GM20000 (cell line): ENCODE measurements at regions not wholly inside any gene's neighbourhood (a gene's known extent, or its start where the extent isn't known, plus 50 kb on each side); places are given as distances from the start of the nearest gene placed in this dataset.
"Not testable (repeated sequence)": the region's sequence is repeated elsewhere in the genome, so short reads cannot be mapped to it uniquely, and the experiment has no call there.

Experiments used
- DNase-seq: peaks from one replicate; pipeline ENCODE4 v3.0.0; 2012; ENCODE audit warnings: low spot score
- CTCF ChIP-seq: IDR thresholded peaks from 2 replicates; pipeline ENCODE4 v1.5.1; 2012; ENCODE audit warnings: mild to moderate bottlenecking, control low read depth; ENCODE audit errors: extremely low read depth, missing control alignments

GRCh38 chr6:76574746-76575145, 502.3 kb upstream of the IMPG1 start:
- DNase-seq, result no peak

GRCh38 chr6:76565932-76566331, 493.5 kb upstream of the IMPG1 start:
- no peak for DNase-seq
- TF ChIP-seq CTCF, result no peak

More at GRCh38 chr6:76574746-76575145, 502.3 kb upstream of the IMPG1 start:
- TF ChIP-seq CTCF, result no peak

- not testable (repeated sequence) for DNase-seq
Measured at GRCh38 chr6:76562371-76562770, 489.9 kb upstream of the IMPG1 start.

GRCh38 chr6:76560851-76561755, 488.6 kb upstream of the IMPG1 start:
- DNase-seq, result not testable (repeated sequence)

GRCh38 chr6:76553256-76553655, 480.8 kb upstream of the IMPG1 start:
- DNase-seq, result no peak
- no peak for TF ChIP-seq CTCF

- TF ChIP-seq CTCF, result no peak
- DNase-seq, result no peak
Measured at GRCh38 chr6:76552268-76552667, 479.8 kb upstream of the IMPG1 start.

- no peak for DNase-seq
- TF ChIP-seq CTCF, result no peak
Measured at GRCh38 chr6:76533661-76534060, 461.2 kb upstream of the IMPG1 start.

- DNase-seq, result no peak
- no peak for TF ChIP-seq CTCF
Measured at GRCh38 chr6:76532647-76533046, 460.2 kb upstream of the IMPG1 start.
